ENCODE measurements at regions not wholly inside any gene's neighbourhood (a gene's known extent, or its start where the extent isn't known, plus 50 kb on each side); places are given as distances from the start of the nearest gene placed in this dataset.
"Not testable (repeated sequence)": the region's sequence is repeated elsewhere in the genome, so short reads cannot be mapped to it uniquely, and the experiment has no call there.

DNA sequence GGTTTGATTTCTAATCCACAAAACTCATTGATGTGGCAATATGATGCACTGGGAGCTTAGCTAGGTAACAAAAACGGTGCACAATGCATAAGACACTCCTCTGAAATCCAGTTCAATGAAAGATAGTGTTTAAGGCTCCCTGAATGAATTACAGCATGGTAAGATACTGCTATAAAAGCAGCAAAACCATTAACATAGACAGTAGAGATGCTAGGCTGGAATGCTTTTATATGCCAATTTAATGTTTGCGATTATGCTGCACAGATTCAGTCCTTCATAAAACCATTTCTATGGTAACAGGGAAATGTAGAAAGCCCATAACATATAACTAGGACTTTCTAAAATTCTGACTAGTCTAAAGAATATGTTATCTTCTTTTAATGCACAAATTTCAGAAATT lies 180.8 kb upstream of the NUDT12 start:
- H3K4me1 ChIP-seq (ENCODE audit: control insufficient read depth in 1 of 2, insufficient read depth in 2 of 2, low read depth in 1 of 2, low read length in 1 of 2): no peaks in the 10 kb centered on the region; a peak in 3 of 4 replicates
- H3K27ac ChIP-seq (ENCODE audit: low read depth in 2 of 2, low read length in 1 of 2): peak overlapping the region in 1 of 2 experiments; percentile 39; a peak in 1 of 4 replicates
- no peaks in the 10 kb centered on the region for H3K9me3 ChIP-seq
- no peak overlapping the region for H2AFZ ChIP-seq (ENCODE audit: low read depth)
- H3K4me2 ChIP-seq: no peak overlapping the region
- no peaks in the 10 kb centered on the region for H3K79me2 ChIP-seq (ENCODE audit: insufficient read depth)
- H3K27me3 ChIP-seq (ENCODE audit: insufficient read depth): no peaks in the 10 kb centered on the region
- H3K9ac ChIP-seq: no peak overlapping the region
- H3K9me2 ChIP-seq: no peaks in the 10 kb centered on the region
- ChIA-PET POLR2A (no interaction called here), CTCF (interaction anchor here (1.2 kb wide), 1 partner anchor 13 kb away, joined by 3 read pairs; no protein-coding TSS in a partner anchor)
- H3K36me3 ChIP-seq (replicated peaks in 1 of 2; ENCODE audit: control insufficient read depth in 1 of 2, insufficient read depth in 2 of 2, low read length in 1 of 2): no peaks in the 10 kb centered on the region
- TF ChIP-seq ELF1 (IDR thresholded peaks at IDR 0.05) (no peak), SIN3A (IDR thresholded peaks at IDR 0.05; ENCODE audit: borderline replicate concordance, low read depth, low read length) (no peak), USF1 (IDR thresholded peaks at IDR 0.05; ENCODE audit: borderline replicate concordance, low read depth) (no peak), FOXJ3 (CRISPR knock-in tag; IDR thresholded peaks at IDR 0.05) (no peak), NFIC (IDR thresholded peaks at IDR 0.05; ENCODE audit: borderline replicate concordance) (no peak), YY1 (IDR thresholded peaks at IDR 0.05; ENCODE audit: low read depth) (no peak), TCF12 (IDR thresholded peaks at IDR 0.05) (no peak), MXI1 (IDR thresholded peaks at IDR 0.05; ENCODE audit: low read depth, low read length) (no peak), NRF1 (IDR thresholded peaks at IDR 0.05; ENCODE audit: low read depth, low read length) (no peak)
- H3F3A ChIP-seq (replicated peaks; ENCODE audit: insufficient read depth): no peaks in the 10 kb centered on the region
- DNase-seq: no peak
- H4K20me1 ChIP-seq (ENCODE audit: insufficient read depth): no peaks in the 10 kb centered on the region
- WGBS (ENCODE audit: low lambda C conversion rate): 76% methylated on average over 2 of the region's 2 CpGs
- no peak overlapping the region for H3K4me3 ChIP-seq (ENCODE audit: low read depth in 2 of 2, low read length in 1 of 2)

GRCh38 chr5:103741984-103742383 lies 179.4 kb upstream of the NUDT12 start:
- DNase-seq: no peak
- WGBS (ENCODE audit: low lambda C conversion rate): 21% methylated on average over 1 of the region's 1 CpG
- H3K9me2 ChIP-seq: no peaks in the 10 kb centered on the region

DNA sequence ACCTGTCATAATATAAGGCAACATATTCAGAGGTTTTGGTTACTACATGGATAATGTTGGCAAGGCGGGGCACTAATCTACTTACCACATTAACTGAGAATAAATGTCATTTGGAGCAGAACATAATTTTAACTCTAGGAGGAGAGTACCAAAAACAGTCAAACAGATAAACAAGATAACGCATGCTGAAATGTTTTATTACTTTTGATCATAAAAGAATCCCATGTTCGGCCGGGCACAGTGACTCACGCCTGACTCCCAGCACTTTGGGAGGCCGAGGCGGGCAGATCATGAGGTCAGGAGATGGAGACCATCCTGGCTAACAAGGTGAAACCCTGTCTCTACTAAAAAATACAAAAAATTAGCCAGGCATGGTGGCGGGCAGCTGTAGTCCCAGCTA lies 173.8 kb upstream of the NUDT12 start:
- H3K4me2 ChIP-seq; H3K27ac ChIP-seq (ENCODE audit: low read depth in 2 of 2, low read length in 1 of 2); H3K27me3 ChIP-seq (ENCODE audit: insufficient read depth); H3F3A ChIP-seq (replicated peaks; ENCODE audit: insufficient read depth); H2AFZ ChIP-seq (ENCODE audit: low read depth); DNase-seq; H3K36me3 ChIP-seq (replicated peaks in 1 of 2; ENCODE audit: control insufficient read depth in 1 of 2, insufficient read depth in 2 of 2, low read length in 1 of 2); H4K20me1 ChIP-seq (ENCODE audit: insufficient read depth); H3K9me3 ChIP-seq; H3K9ac ChIP-seq; H3K9me2 ChIP-seq; H3K79me2 ChIP-seq (ENCODE audit: insufficient read depth); POLR2A ChIA-PET; H3K4me3 ChIP-seq (ENCODE audit: low read depth in 2 of 2, low read length in 1 of 2); H3K4me1 ChIP-seq (ENCODE audit: control insufficient read depth in 1 of 2, insufficient read depth in 2 of 2, low read depth in 1 of 2, low read length in 1 of 2): not testable (repeated sequence)
- CTCF ChIA-PET: interaction anchor here (0.7 kb wide), 2 partner anchors 155 to 502 kb away, joined by 3 read pairs; no protein-coding TSS in a partner anchor
- WGBS (ENCODE audit: low lambda C conversion rate): 75% methylated on average over 8 of the region's 8 CpGs

More at GRCh38 chr5:103741984-103742383, 179.4 kb upstream of the NUDT12 start:
- no peak overlapping the region for H3K4me2 ChIP-seq
- H3K27ac ChIP-seq (ENCODE audit: low read depth in 2 of 2, low read length in 1 of 2): no peak overlapping the region
- no peaks in the 10 kb centered on the region for H3K27me3 ChIP-seq (ENCODE audit: insufficient read depth)
- H3K79me2 ChIP-seq (ENCODE audit: insufficient read depth): no peaks in the 10 kb centered on the region
- POLR2A ChIA-PET: no interaction called here
- H3K9me3 ChIP-seq: no peaks in the 10 kb centered on the region
- TF ChIP-seq JUND (IDR thresholded peaks at IDR 0.05): no peak
- H3K4me3 ChIP-seq (ENCODE audit: low read depth in 2 of 2, low read length in 1 of 2): no peak overlapping the region
- no peaks in the 10 kb centered on the region for H3F3A ChIP-seq (replicated peaks; ENCODE audit: insufficient read depth)
- H4K20me1 ChIP-seq (ENCODE audit: insufficient read depth): no peaks in the 10 kb centered on the region
- H3K36me3 ChIP-seq (replicated peaks in 1 of 2; ENCODE audit: control insufficient read depth in 1 of 2, insufficient read depth in 2 of 2, low read length in 1 of 2): no peaks in the 10 kb centered on the region
- H3K4me1 ChIP-seq (ENCODE audit: control insufficient read depth in 1 of 2, insufficient read depth in 2 of 2, low read depth in 1 of 2, low read length in 1 of 2): no peaks in the 10 kb centered on the region; a peak in 3 of 4 replicates
- H3K9ac ChIP-seq: no peak overlapping the region
- no peak overlapping the region for H2AFZ ChIP-seq (ENCODE audit: low read depth)
- CTCF ChIA-PET: no interaction called here
